ENCODE measurements at regions not wholly inside any gene's neighbourhood (a gene's known extent, or its start where the extent isn't known, plus 50 kb on each side); places are given as distances from the start of the nearest gene placed in this dataset.

GRCh38 chr20:9926007-9926406 lies 87.1 kb upstream of the PAK5 start:
- H3K4me3 ChIP-seq (IDR thresholded peaks at IDR 0.05; ENCODE audit: insufficient read depth, low read depth, low read length): no peak overlapping the region
- no peak for TF ChIP-seq CTCF (conservative IDR thresholded peaks at IDR 0.05; ENCODE audit: low read depth, low read length)

DNA sequence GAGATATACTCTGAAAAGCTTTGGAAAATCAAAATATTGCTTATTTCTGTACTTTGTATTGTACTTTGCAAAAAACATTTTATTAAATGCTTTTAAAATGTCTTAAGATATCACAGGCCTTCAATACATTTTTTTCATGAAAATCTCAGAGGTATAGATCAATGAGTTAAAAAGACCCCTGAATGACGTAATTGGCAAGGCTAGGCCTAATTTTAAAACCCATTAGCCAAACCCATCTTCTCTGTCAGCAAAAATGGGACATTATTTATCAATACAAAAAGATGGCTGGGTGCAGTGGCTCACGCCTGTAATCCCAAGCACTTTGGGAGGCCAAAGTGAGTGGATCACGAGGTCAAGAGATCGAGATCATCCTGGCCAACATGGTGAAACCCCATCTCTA lies 84.8 kb upstream of the PAK5 start:
- no peak for TF ChIP-seq CTCF (conservative IDR thresholded peaks at IDR 0.05; ENCODE audit: low read depth, low read length)
- Histone ChIP-seq H3K27me3 (ENCODE audit: insufficient read depth, low read depth) (no peaks in the 10 kb centered on the region), H3K9ac (no peak overlapping the region), H4K20me1 (ENCODE audit: insufficient read depth) (no peaks in the 10 kb centered on the region), H3K79me2 (ENCODE audit: insufficient read depth, low read depth) (no peaks in the 10 kb centered on the region), H2AFZ (ENCODE audit: low read depth) (no peak overlapping the region), H3K4me1 (ENCODE audit: low read depth, poor library complexity, severe bottlenecking) (no peaks in the 10 kb centered on the region), H3K4me3 (IDR thresholded peaks at IDR 0.05; ENCODE audit: insufficient read depth, low read depth, low read length) (no peak overlapping the region), H3K36me3 (ENCODE audit: insufficient read depth) (no peaks in the 10 kb centered on the region), H3K4me2 (no peak overlapping the region), H3K27ac (no peak overlapping the region)

More at GRCh38 chr20:9926007-9926406, 87.1 kb upstream of the PAK5 start:
- H2AFZ ChIP-seq (ENCODE audit: low read depth): no peak overlapping the region
- no peak overlapping the region for H3K9ac ChIP-seq
- H3K4me1 ChIP-seq (ENCODE audit: low read depth, poor library complexity, severe bottlenecking): no peaks in the 10 kb centered on the region
- H3K27ac ChIP-seq: no peak overlapping the region
- H3K27me3 ChIP-seq (ENCODE audit: insufficient read depth, low read depth): no peaks in the 10 kb centered on the region
- H3K79me2 ChIP-seq (ENCODE audit: insufficient read depth, low read depth): no peaks in the 10 kb centered on the region
- H3K4me2 ChIP-seq: no peak overlapping the region
- no peaks in the 10 kb centered on the region for H4K20me1 ChIP-seq (ENCODE audit: insufficient read depth)
- H3K36me3 ChIP-seq (ENCODE audit: insufficient read depth): no peaks in the 10 kb centered on the region

- Histone ChIP-seq H3K36me3 (ENCODE audit: insufficient read depth) (no peaks in the 10 kb centered on the region), H3K4me1 (ENCODE audit: low read depth, poor library complexity, severe bottlenecking) (no peaks in the 10 kb centered on the region), H3K9ac (no peak overlapping the region), H3K79me2 (ENCODE audit: insufficient read depth, low read depth) (no peaks in the 10 kb centered on the region), H3K4me3 (IDR thresholded peaks at IDR 0.05; ENCODE audit: insufficient read depth, low read depth, low read length) (no peak overlapping the region), H3K27me3 (ENCODE audit: insufficient read depth, low read depth) (no peaks in the 10 kb centered on the region), H2AFZ (ENCODE audit: low read depth) (no peak overlapping the region), H3K4me2 (no peak overlapping the region), H3K27ac (no peak overlapping the region), H4K20me1 (ENCODE audit: insufficient read depth) (no peaks in the 10 kb centered on the region)
- no peak for TF ChIP-seq CTCF (conservative IDR thresholded peaks at IDR 0.05; ENCODE audit: low read depth, low read length)
Observed at GRCh38 chr20:9920866-9921265, 82.0 kb upstream of the PAK5 start.

DNA sequence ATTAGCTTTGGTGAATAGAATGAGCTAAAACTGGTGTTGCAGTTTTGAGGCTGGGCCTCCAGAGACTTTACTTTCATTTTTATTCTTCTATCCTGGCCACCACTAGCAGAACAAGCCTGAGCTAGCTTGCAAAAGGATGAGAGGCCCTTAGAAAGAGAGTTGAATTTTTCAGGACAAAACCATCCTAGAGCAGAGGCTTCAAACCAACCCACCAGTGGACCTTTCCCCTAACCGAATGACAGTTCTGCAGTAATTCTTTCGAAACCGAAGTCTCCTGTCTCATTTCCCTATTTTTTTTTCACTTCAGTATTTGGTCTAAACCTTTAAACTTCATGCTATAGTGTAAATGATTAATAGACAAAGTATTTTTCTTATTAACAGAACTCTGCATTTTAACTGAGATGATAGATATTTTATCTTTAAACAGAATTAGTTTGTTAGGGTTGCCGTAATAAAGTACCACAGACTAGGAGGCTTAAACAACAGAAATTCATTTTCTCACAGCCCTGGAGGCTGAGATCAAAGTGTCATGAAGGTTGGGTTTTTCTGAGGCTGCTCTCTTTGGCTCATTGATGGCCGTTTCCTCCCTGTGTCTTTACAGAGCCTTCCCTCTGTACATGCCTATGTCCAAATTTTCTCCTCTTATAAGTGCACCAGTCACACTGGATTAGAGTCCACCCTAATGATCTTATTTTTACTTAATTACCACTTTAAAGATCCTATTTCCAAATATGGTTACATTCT lies 80.6 kb upstream of the PAK5 start:
- no peaks in the 10 kb centered on the region for H3K36me3 ChIP-seq (ENCODE audit: insufficient read depth)
- no peaks in the 10 kb centered on the region for H3K79me2 ChIP-seq (ENCODE audit: insufficient read depth, low read depth)
- H3K27ac ChIP-seq: no peak overlapping the region
- TF ChIP-seq CTCF (conservative IDR thresholded peaks at IDR 0.05; ENCODE audit: low read depth, low read length): no peak
- H2AFZ ChIP-seq (ENCODE audit: low read depth): no peak overlapping the region
- H3K9ac ChIP-seq: no peak overlapping the region
- H3K4me1 ChIP-seq (ENCODE audit: low read depth, poor library complexity, severe bottlenecking): peaks cover 1% of the 10 kb centered on the region
- no peaks in the 10 kb centered on the region for H4K20me1 ChIP-seq (ENCODE audit: insufficient read depth)
- no peak overlapping the region for H3K4me2 ChIP-seq
- H3K4me3 ChIP-seq (IDR thresholded peaks at IDR 0.05; ENCODE audit: insufficient read depth, low read depth, low read length): no peak overlapping the region
- no peaks in the 10 kb centered on the region for H3K27me3 ChIP-seq (ENCODE audit: insufficient read depth, low read depth)
